ENCODE measurements at regions not wholly inside any gene's neighbourhood (a gene's known extent, or its start where the extent isn't known, plus 50 kb on each side); places are given as distances from the start of the nearest gene placed in this dataset.

DNA sequence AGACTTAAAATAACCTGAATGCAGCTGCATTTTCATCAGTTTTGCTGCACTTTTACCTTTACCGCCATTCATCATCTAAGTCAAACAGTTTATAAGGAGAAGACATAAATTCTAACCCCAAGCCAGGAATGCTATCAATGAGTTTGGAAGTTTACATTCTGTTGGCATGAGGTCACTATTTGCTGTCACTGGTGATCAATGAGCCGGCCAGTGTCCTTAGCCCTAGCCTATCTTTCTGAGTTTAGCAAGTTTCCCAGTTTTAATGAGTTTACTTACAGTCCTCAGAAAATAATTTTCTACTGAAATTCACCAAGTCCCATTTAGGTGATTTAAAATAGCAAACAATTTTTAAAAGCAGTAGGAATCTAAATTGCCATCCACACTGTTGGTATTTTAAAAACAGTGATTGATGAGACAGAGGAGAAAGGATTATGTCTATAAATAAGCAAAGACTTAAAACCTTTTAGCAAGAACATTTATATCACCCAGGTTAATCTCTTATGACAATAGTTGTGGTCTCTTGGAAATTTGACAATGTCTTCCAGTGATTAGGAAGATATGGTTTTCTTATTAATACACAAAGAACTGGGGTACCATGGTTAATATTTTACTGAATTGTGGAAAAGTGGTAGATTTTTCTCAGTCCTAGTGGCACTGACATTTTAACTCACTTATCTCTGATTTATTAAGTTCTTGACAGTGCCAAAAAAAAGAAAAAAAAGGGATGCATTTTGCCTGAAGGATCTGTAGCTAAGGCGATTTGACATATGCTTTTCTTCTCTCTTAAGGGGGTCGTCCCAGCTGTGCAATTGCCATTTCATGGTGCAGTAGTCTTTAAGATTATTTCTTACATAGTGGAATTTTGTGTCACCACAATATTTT is 443.4 kb upstream of the ANKRD30A start:
- ChIA-PET POLR2A (no interaction called here), CTCF (no interaction called here)
- Histone ChIP-seq H3K4me1 (ENCODE audit: control extremely low read depth in 1 of 4, control insufficient read depth in 4 of 4, insufficient read depth in 4 of 4, low read length in 3 of 4) (peaks cover 0 to 7% (median 0%) of the 10 kb centered on the region in 4 experiments), H3K27me3 (replicated peaks in 2 of 5; ENCODE audit: control insufficient read depth in 4 of 5, insufficient read depth in 5 of 5, low read length in 4 of 5) (no peaks in the 10 kb centered on the region), H3K36me3 (ENCODE audit: control insufficient read depth in 4 of 4, insufficient read depth in 4 of 4, low read length in 3 of 4) (no peaks in the 10 kb centered on the region), H3K27ac (ENCODE audit: insufficient read depth in 1 of 2, low read depth in 1 of 2, low read length in 2 of 2, poor library complexity in 1 of 2, severe bottlenecking in 2 of 2) (no peak overlapping the region), H3K4me3 (ENCODE audit: control insufficient read depth in 1 of 7, extremely low read depth in 1 of 7, insufficient read depth in 4 of 7, low read depth in 2 of 7, low read length in 6 of 7) (no peak overlapping the region), H3K9me3 (ENCODE audit: control extremely low read depth in 1 of 5, control insufficient read depth in 4 of 5, insufficient read depth in 2 of 5, low read depth in 1 of 5, low read length in 4 of 5) (no peaks in the 10 kb centered on the region)
- WGBS (ENCODE audit: insufficient coverage), result 100% methylated on average over 2 of the region's 4 CpGs
- no peak for DNase-seq

DNA sequence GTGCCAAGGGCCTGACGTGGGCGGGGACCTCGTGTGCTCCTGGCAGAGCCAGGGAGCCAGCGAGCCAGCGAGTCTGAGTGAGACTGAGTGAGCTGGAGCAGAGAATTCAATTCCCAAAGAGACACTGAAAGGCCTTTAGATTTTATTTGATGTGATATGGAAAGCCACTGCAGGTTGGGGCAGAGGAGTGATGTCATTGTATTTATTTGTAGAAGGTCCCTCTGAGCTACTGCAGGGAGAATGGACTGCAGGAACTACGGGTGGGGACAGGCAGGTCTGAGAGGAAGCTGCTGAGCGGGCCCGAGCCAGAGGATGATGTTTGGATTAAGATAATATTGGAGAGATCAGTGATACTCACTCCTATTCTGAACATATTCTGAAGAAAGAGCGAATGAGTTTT is 445.8 kb upstream of the ANKRD30A start:
- ChIA-PET POLR2A (no interaction called here), CTCF (no interaction called here)
- no peak overlapping the region for H3K27ac ChIP-seq (ENCODE audit: insufficient read depth in 1 of 2, low read depth in 1 of 2, low read length in 2 of 2, poor library complexity in 1 of 2, severe bottlenecking in 2 of 2)
- 97% methylated on average over 8 of the region's 9 CpGs for WGBS (ENCODE audit: insufficient coverage)
- peaks cover 0 to 11% (median 0%) of the 10 kb centered on the region in 4 experiments for H3K4me1 ChIP-seq (ENCODE audit: control extremely low read depth in 1 of 4, control insufficient read depth in 4 of 4, insufficient read depth in 4 of 4, low read length in 3 of 4)
- no peak overlapping the region for H3K4me3 ChIP-seq (ENCODE audit: control insufficient read depth in 1 of 7, extremely low read depth in 1 of 7, insufficient read depth in 4 of 7, low read depth in 2 of 7, low read length in 6 of 7)
- DNase-seq, result no peak
- H3K9me3 ChIP-seq (ENCODE audit: control extremely low read depth in 1 of 5, control insufficient read depth in 4 of 5, insufficient read depth in 2 of 5, low read depth in 1 of 5, low read length in 4 of 5), result no peaks in the 10 kb centered on the region
- H3K27me3 ChIP-seq (replicated peaks in 2 of 5; ENCODE audit: control insufficient read depth in 4 of 5, insufficient read depth in 5 of 5, low read length in 4 of 5), result no peaks in the 10 kb centered on the region
- no peaks in the 10 kb centered on the region for H3K36me3 ChIP-seq (ENCODE audit: control insufficient read depth in 4 of 4, insufficient read depth in 4 of 4, low read length in 3 of 4)

DNA sequence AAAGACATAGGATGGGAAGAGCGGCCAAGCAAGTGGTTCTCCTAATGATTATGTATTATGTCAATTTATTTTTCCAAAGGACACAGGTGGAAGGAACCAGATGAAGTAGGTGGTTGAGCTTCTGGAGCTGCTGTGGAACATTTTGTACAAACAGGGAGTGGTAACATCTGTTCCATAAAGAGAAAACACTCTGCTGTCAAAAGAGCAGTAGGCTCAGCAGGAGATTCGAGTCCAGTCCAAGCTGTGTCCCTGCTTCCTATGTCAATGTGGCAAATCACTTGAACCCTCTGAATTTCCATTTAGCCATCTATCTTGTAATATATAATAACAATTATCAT is 448.0 kb upstream of the ANKRD30A start:
- no peak for DNase-seq
- CTCF ChIA-PET, result no interaction called here
- 100% methylated on average over 1 of the region's 2 CpGs for WGBS (ENCODE audit: insufficient coverage)
- Histone ChIP-seq H3K36me3 (ENCODE audit: control insufficient read depth in 4 of 4, insufficient read depth in 4 of 4, low read length in 3 of 4) (no peaks in the 10 kb centered on the region), H3K27ac (ENCODE audit: insufficient read depth in 1 of 2, low read depth in 1 of 2, low read length in 2 of 2, poor library complexity in 1 of 2, severe bottlenecking in 2 of 2) (no peak overlapping the region), H3K4me1 (ENCODE audit: control extremely low read depth in 1 of 4, control insufficient read depth in 4 of 4, insufficient read depth in 4 of 4, low read length in 3 of 4) (peaks cover 0 to 11% (median 0%) of the 10 kb centered on the region in 4 experiments), H3K27me3 (replicated peaks in 2 of 5; ENCODE audit: control insufficient read depth in 4 of 5, insufficient read depth in 5 of 5, low read length in 4 of 5) (no peaks in the 10 kb centered on the region), H3K4me3 (ENCODE audit: control insufficient read depth in 1 of 7, extremely low read depth in 1 of 7, insufficient read depth in 4 of 7, low read depth in 2 of 7, low read length in 6 of 7) (no peak overlapping the region), H3K9me3 (ENCODE audit: control extremely low read depth in 1 of 5, control insufficient read depth in 4 of 5, insufficient read depth in 2 of 5, low read depth in 1 of 5, low read length in 4 of 5) (no peaks in the 10 kb centered on the region)
- POLR2A ChIA-PET, result no interaction called here

DNA sequence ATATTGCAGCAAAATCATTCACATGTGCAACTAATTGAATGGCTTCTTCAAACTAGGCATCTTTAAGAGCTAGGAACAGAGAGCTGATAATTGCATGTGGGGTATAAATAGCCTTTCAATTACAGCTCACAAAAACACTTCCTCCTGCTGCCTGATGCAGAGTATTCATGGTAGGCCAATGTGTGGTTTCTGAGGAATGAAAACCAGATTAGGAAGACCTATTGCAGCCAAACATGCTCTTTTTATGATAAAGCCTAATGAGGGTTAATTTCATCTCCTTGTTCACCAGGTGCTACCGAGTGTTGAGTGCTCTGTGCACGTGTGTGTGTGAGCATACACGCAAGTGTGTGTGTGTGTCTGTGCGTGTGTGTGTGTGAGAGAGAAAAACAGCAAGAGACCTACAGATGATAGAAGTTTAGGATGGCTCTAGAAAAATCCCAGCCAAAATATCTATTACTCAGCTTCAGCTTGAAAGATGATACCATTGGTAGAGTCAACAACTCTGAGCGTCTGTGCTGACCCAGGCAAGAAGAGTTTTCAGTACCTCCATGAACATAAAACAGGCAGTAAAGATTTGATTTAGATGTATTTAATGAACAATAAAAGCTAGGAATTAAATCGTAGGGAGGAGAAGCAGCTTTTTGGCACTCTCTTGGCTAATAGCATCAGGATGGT is 448.5 kb upstream of the ANKRD30A start:
- no peak overlapping the region for H3K4me3 ChIP-seq (ENCODE audit: control insufficient read depth in 1 of 7, extremely low read depth in 1 of 7, insufficient read depth in 4 of 7, low read depth in 2 of 7, low read length in 6 of 7)
- H3K4me1 ChIP-seq (ENCODE audit: control extremely low read depth in 1 of 4, control insufficient read depth in 4 of 4, insufficient read depth in 4 of 4, low read length in 3 of 4), result peaks cover 0 to 11% (median 0%) of the 10 kb centered on the region in 4 experiments
- no peaks in the 10 kb centered on the region for H3K9me3 ChIP-seq (ENCODE audit: control extremely low read depth in 1 of 5, control insufficient read depth in 4 of 5, insufficient read depth in 2 of 5, low read depth in 1 of 5, low read length in 4 of 5)
- 63% methylated on average over 3 of the region's 6 CpGs for WGBS (ENCODE audit: insufficient coverage)
- ChIA-PET POLR2A (no interaction called here), CTCF (no interaction called here)
- H3K27me3 ChIP-seq (replicated peaks in 2 of 5; ENCODE audit: control insufficient read depth in 4 of 5, insufficient read depth in 5 of 5, low read length in 4 of 5), result no peaks in the 10 kb centered on the region
- peak in 2 of 3 donors; percentile 1 to 4 for DNase-seq
- H3K27ac ChIP-seq (ENCODE audit: insufficient read depth in 1 of 2, low read depth in 1 of 2, low read length in 2 of 2, poor library complexity in 1 of 2, severe bottlenecking in 2 of 2), result no peak overlapping the region
- no peaks in the 10 kb centered on the region for H3K36me3 ChIP-seq (ENCODE audit: control insufficient read depth in 4 of 4, insufficient read depth in 4 of 4, low read length in 3 of 4)

DNA sequence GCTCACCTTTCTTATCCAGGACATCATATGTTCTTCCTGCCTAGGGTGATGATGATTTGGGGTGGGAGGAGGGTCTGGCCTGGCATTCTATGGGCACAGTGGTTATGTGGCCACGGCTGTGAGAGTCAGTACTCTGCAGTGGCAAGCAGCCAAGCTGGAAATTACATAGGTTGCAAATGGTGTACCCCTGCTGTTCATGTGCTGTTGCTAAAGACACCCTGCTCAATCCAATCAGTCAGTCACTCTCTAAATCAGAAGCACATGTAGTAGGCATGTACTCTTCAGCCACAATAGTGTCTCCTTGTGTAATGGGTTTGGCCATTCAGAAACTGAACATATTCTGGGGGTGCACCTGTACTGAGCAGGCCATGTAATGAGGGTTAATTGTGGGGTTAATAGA is 449.1 kb upstream of the ANKRD30A start:
- ChIA-PET CTCF (no interaction called here), POLR2A (no interaction called here)
- Histone ChIP-seq H3K36me3 (ENCODE audit: control insufficient read depth in 4 of 4, insufficient read depth in 4 of 4, low read length in 3 of 4) (no peaks in the 10 kb centered on the region), H3K4me3 (ENCODE audit: control insufficient read depth in 1 of 7, extremely low read depth in 1 of 7, insufficient read depth in 4 of 7, low read depth in 2 of 7, low read length in 6 of 7) (no peak overlapping the region), H3K4me1 (ENCODE audit: control extremely low read depth in 1 of 4, control insufficient read depth in 4 of 4, insufficient read depth in 4 of 4, low read length in 3 of 4) (peaks cover 0 to 11% (median 0%) of the 10 kb centered on the region in 4 experiments), H3K27ac (ENCODE audit: insufficient read depth in 1 of 2, low read depth in 1 of 2, low read length in 2 of 2, poor library complexity in 1 of 2, severe bottlenecking in 2 of 2) (no peak overlapping the region), H3K27me3 (replicated peaks in 2 of 5; ENCODE audit: control insufficient read depth in 4 of 5, insufficient read depth in 5 of 5, low read length in 4 of 5) (no peaks in the 10 kb centered on the region), H3K9me3 (ENCODE audit: control extremely low read depth in 1 of 5, control insufficient read depth in 4 of 5, insufficient read depth in 2 of 5, low read depth in 1 of 5, low read length in 4 of 5) (no peaks in the 10 kb centered on the region)
- 44% methylated on average over 1 of the region's 1 CpG for WGBS (ENCODE audit: insufficient coverage)
- no peak for DNase-seq

DNA sequence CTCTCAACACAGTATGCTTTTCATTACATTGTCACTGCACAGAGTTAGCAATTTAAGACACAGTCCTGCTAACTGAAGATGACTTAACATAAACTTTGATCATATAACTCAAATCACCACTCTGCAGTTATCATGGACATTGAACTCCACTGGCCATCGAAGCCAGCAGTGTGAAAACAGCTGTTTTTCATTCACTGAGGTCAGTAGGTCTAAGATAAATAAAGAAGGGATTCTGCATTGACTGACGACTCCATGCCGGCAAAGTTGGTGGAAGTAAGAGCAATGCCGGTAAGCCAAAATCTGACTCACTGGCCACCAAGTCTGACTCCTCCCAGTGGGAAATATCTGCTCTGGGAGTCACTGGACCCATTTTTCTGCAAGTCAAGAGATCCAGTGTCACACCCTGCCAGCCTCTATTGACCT is 449.9 kb upstream of the ANKRD30A start:
- POLR2A ChIA-PET, result no interaction called here
- 100% methylated on average over 3 of the region's 4 CpGs for whole genome bisulfite sequencing (ENCODE audit: insufficient coverage)
- Histone ChIP-seq H3K36me3 (ENCODE audit: control insufficient read depth in 4 of 4, insufficient read depth in 4 of 4, low read length in 3 of 4) (no peaks in the 10 kb centered on the region), H3K4me1 (ENCODE audit: control extremely low read depth in 1 of 4, control insufficient read depth in 4 of 4, insufficient read depth in 4 of 4, low read length in 3 of 4) (peaks cover 0 to 15% (median 2%) of the 10 kb centered on the region in 4 experiments), H3K4me3 (ENCODE audit: control insufficient read depth in 1 of 7, extremely low read depth in 1 of 7, insufficient read depth in 4 of 7, low read depth in 2 of 7, low read length in 6 of 7) (no peak overlapping the region), H3K27ac (ENCODE audit: insufficient read depth in 1 of 2, low read depth in 1 of 2, low read length in 2 of 2, poor library complexity in 1 of 2, severe bottlenecking in 2 of 2) (no peak overlapping the region), H3K27me3 (replicated peaks in 2 of 5; ENCODE audit: control insufficient read depth in 4 of 5, insufficient read depth in 5 of 5, low read length in 4 of 5) (no peaks in the 10 kb centered on the region), H3K9me3 (ENCODE audit: control extremely low read depth in 1 of 5, control insufficient read depth in 4 of 5, insufficient read depth in 2 of 5, low read depth in 1 of 5, low read length in 4 of 5) (no peaks in the 10 kb centered on the region)
- CTCF ChIA-PET, result no interaction called here
- no peak for DNase-seq

DNA sequence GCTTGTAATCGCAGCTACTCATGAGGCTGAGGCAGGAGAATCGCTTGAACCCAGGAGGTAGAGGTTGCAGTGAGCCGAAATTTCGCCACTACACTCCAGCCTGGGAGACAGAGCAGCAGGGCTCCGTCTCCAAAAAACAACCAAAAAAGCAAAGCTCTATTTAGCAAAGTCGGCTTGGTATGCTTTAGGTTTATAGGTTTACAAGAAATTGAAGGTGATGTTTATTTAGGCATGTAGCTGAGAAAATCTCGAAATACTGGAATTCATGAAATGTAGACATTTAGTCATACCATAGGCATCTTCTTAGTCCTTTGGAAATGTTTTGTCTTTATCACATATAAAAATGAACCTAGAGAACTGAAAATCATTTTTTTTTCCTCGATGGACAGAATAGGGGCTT is 453.8 kb upstream of the ANKRD30A start:
- H3K9me3 ChIP-seq (ENCODE audit: control extremely low read depth in 1 of 5, control insufficient read depth in 4 of 5, insufficient read depth in 2 of 5, low read depth in 1 of 5, low read length in 4 of 5), result no peaks in the 10 kb centered on the region
- H3K27me3 ChIP-seq (replicated peaks in 2 of 5; ENCODE audit: control insufficient read depth in 4 of 5, insufficient read depth in 5 of 5, low read length in 4 of 5), result no peaks in the 10 kb centered on the region
- peaks cover 0 to 17% (median 2%) of the 10 kb centered on the region in 4 experiments for H3K4me1 ChIP-seq (ENCODE audit: control extremely low read depth in 1 of 4, control insufficient read depth in 4 of 4, insufficient read depth in 4 of 4, low read length in 3 of 4)
- ChIA-PET CTCF (no interaction called here), POLR2A (no interaction called here)
- 96% methylated on average over 5 of the region's 8 CpGs for WGBS (ENCODE audit: insufficient coverage)
- no peak for DNase-seq
- no peak overlapping the region for H3K4me3 ChIP-seq (ENCODE audit: control insufficient read depth in 1 of 7, extremely low read depth in 1 of 7, insufficient read depth in 4 of 7, low read depth in 2 of 7, low read length in 6 of 7)
- H3K36me3 ChIP-seq (ENCODE audit: control insufficient read depth in 4 of 4, insufficient read depth in 4 of 4, low read length in 3 of 4), result no peaks in the 10 kb centered on the region
- no peak overlapping the region for H3K27ac ChIP-seq (ENCODE audit: insufficient read depth in 1 of 2, low read depth in 1 of 2, low read length in 2 of 2, poor library complexity in 1 of 2, severe bottlenecking in 2 of 2)
